ENCODE measurements at regions not wholly inside any gene's neighbourhood (a gene's known extent, or its start where the extent isn't known, plus 50 kb on each side); places are given as distances from the start of the nearest gene placed in this dataset.

- no peak for TF ChIP-seq POLR2A (IDR thresholded peaks at IDR 0.05)
- TF ChIP-seq CTCF (IDR thresholded peaks at IDR 0.05 in 8 of 11, conservative IDR thresholded peaks at IDR 0.05 in 3 of 11): no peak
Measured at GRCh38 chr3:55370272-55370671, 116.8 kb downstream of the WNT5A start.

Data from spleen (tissue), 7 donors.